Ishikawa (cell line): ENCODE measurements at regions not wholly inside any gene's neighbourhood (a gene's known extent, or its start where the extent isn't known, plus 50 kb on each side); places are given as distances from the start of the nearest gene placed in this dataset.

Source experiments
- CEBPB ChIP-seq: IDR thresholded peaks from 2 replicates; pipeline ENCODE4 v1.6.1; 2012
- CREB1 ChIP-seq: IDR thresholded peaks from 2 replicates; pipeline ENCODE4 v1.6.1; 2012; ENCODE audit warnings: low read depth
- EGR1 ChIP-seq: IDR thresholded peaks from 2 replicates; pipeline ENCODE4 v1.6.1; 2012
- EP300 ChIP-seq: IDR thresholded peaks from 2 replicates; pipeline ENCODE4 v1.6.1; 2012; ENCODE audit warnings: borderline replicate concordance
- FOXM1 ChIP-seq: IDR thresholded peaks from 2 replicates; pipeline ENCODE4 v1.6.1; 2012; ENCODE audit warnings: low read depth, borderline replicate concordance
- NFIC ChIP-seq: IDR thresholded peaks from 2 replicates; pipeline ENCODE4 v1.6.1; 2012
- RAD21 ChIP-seq: IDR thresholded peaks from 2 replicates; pipeline ENCODE4 v1.6.1; 2012; ENCODE audit warnings: low read depth
- TAF1 ChIP-seq: IDR thresholded peaks from 2 replicates; pipeline ENCODE4 v1.6.1; 2012; ENCODE audit warnings: low read depth, mild to moderate bottlenecking
- TCF12 ChIP-seq: IDR thresholded peaks from 2 replicates; pipeline ENCODE4 v1.6.1; 2012; ENCODE audit warnings: low read depth
- TEAD4 ChIP-seq: IDR thresholded peaks from 2 replicates; pipeline ENCODE4 v1.6.1; 2012
- YY1 ChIP-seq: IDR thresholded peaks from 2 replicates; pipeline ENCODE4 v1.6.1; 2012; ENCODE audit warnings: low read depth
- ZBTB7A ChIP-seq: IDR thresholded peaks from 2 replicates; pipeline ENCODE4 v1.6.1; 2012; ENCODE audit warnings: low read depth
- TF ChIP-seq, protein P1 (sequence below): IDR thresholded peaks from 2 replicates; pipeline ENCODE4 v1.6.1; 2012
- TF ChIP-seq, protein P2 (sequence below): IDR thresholded peaks from 2 replicates; pipeline ENCODE4 v1.6.1; 2012
- TF ChIP-seq, protein P3 (sequence below): IDR thresholded peaks from 2 replicates; pipeline ENCODE4 v1.6.1; 2012; ENCODE audit warnings: low read depth, mild to moderate bottlenecking

DNA sequence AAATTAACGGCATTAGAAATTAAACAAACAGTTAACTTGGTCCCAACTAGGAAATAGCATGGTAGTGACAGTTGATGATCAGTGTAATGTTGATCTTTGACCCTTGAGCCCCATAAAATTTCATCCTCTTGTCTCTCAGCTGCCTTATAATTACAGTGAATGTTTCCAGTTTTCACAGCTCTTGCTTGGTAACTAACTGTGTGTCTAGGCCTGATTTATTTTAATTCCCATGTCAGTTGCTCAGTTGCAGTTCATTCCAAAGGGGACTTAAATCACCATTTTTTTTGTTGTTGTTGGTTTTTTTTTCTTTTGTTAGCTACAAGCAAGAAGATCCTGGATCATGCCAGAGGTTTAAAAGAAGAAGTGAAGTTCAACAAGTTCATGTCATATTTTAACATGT, 1883.7 kb upstream of the FLRT2 start:
- TF ChIP-seq TAF1, result no peak
- no peak for TF ChIP-seq EGR1
- no peak for TF ChIP-seq TEAD4
- TF ChIP-seq CEBPB, result no peak
- no peak for TF ChIP-seq FOXM1
- no peak for TF ChIP-seq RAD21
- TF ChIP-seq YY1, result no peak
- TF ChIP-seq, protein P1, sequence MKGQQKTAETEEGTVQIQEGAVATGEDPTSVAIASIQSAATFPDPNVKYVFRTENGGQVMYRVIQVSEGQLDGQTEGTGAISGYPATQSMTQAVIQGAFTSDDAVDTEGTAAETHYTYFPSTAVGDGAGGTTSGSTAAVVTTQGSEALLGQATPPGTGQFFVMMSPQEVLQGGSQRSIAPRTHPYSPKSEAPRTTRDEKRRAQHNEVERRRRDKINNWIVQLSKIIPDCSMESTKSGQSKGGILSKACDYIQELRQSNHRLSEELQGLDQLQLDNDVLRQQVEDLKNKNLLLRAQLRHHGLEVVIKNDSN, result no peak
- TF ChIP-seq NFIC, result no peak
- TF ChIP-seq, protein P2, sequence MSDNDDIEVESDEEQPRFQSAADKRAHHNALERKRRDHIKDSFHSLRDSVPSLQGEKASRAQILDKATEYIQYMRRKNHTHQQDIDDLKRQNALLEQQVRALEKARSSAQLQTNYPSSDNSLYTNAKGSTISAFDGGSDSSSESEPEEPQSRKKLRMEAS, result no peak
- TF ChIP-seq, protein P3, sequence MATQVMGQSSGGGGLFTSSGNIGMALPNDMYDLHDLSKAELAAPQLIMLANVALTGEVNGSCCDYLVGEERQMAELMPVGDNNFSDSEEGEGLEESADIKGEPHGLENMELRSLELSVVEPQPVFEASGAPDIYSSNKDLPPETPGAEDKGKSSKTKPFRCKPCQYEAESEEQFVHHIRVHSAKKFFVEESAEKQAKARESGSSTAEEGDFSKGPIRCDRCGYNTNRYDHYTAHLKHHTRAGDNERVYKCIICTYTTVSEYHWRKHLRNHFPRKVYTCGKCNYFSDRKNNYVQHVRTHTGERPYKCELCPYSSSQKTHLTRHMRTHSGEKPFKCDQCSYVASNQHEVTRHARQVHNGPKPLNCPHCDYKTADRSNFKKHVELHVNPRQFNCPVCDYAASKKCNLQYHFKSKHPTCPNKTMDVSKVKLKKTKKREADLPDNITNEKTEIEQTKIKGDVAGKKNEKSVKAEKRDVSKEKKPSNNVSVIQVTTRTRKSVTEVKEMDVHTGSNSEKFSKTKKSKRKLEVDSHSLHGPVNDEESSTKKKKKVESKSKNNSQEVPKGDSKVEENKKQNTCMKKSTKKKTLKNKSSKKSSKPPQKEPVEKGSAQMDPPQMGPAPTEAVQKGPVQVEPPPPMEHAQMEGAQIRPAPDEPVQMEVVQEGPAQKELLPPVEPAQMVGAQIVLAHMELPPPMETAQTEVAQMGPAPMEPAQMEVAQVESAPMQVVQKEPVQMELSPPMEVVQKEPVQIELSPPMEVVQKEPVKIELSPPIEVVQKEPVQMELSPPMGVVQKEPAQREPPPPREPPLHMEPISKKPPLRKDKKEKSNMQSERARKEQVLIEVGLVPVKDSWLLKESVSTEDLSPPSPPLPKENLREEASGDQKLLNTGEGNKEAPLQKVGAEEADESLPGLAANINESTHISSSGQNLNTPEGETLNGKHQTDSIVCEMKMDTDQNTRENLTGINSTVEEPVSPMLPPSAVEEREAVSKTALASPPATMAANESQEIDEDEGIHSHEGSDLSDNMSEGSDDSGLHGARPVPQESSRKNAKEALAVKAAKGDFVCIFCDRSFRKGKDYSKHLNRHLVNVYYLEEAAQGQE, result no peak
- TF ChIP-seq CREB1, result no peak

DNA sequence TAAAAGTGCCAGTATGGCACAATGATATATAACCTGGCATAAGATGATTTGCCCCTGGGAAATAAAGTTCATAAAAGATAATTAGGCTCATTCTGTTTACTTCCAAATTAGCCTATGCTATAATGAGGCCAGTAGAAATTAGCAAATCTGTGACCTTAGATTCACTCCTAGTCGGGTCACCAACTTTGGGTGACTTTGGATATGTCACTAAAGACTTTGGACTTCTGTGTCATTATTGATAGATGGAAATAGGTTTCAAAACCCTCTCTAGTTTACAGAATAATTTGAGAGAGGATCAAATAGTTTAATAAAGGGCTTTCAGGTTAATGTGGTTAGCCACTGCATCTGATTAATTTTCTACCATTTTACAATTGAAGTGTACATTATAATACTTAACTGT, 1869.3 kb upstream of the FLRT2 start:
- no peak for TF ChIP-seq CREB1

DNA sequence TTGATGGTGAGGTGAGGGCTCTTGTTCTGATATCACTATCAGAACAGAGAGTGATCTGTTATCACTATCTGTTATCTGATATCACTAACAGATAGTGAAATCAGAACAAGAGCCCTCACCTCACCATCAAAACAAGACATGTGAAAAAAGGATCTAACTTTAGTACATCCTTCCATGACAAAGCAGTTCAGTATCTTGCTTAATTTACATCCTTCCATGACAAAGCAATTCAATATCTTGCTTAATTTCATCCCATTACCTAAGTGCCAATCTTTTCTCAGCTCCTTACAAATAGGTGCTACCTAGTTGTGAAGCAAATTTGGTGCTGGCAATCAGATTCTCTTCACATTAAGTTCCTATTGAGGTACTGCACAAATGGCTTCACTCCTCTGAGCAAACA, 1865.6 kb upstream of the FLRT2 start:
- TF ChIP-seq FOXM1 (no peak), YY1 (no peak), TAF1 (no peak), EP300 (no peak)

DNA sequence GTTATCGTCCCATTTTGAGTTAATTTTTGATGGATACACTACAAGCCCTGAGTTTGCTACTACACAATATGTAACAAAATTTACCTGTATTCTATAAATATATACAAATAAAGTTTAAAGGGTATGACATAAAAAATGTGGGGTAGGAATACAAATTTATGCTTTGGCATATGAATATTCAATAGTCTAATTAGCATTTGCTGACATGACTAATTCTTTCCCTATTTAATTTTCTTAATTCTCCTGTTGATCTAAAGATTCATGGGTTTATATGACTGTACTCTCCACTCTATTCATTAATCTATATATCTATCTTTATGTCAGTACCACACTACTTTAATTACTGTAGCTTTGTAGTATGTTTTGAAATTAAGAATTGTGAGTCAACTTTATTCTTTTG, 1840.7 kb upstream of the FLRT2 start:
- TF ChIP-seq YY1 (no peak), EGR1 (no peak), NFIC (no peak), RAD21 (no peak), EP300 (no peak), TAF1 (no peak), CEBPB (no peak), TCF12 (no peak), CREB1 (no peak), ZBTB7A (no peak), TEAD4 (no peak), FOXM1 (no peak)
- TF ChIP-seq, protein P1, result no peak
- TF ChIP-seq, protein P3, result no peak

DNA sequence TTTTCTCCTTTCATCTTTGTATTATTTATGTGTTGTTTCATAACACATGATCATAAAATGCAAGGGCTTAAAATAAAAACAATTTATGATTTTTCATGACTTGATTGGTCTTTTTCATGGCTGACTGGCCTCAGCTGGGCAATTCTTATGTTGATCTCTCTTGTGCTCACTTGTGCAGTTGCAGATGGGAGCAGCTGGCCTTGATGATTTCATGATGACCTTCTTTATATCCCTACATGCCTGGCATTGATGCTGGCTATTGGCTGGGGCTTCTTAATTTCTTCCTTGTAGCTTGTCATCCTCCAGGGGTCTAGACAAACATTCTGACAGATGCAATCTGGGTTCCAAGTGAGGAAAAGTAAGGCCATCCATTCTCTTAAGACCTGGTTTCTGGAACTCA, 1832.8 kb upstream of the FLRT2 start:
- no peak for TF ChIP-seq CEBPB
- no peak for TF ChIP-seq ZBTB7A
- no peak for TF ChIP-seq EP300
- no peak for TF ChIP-seq RAD21

DNA sequence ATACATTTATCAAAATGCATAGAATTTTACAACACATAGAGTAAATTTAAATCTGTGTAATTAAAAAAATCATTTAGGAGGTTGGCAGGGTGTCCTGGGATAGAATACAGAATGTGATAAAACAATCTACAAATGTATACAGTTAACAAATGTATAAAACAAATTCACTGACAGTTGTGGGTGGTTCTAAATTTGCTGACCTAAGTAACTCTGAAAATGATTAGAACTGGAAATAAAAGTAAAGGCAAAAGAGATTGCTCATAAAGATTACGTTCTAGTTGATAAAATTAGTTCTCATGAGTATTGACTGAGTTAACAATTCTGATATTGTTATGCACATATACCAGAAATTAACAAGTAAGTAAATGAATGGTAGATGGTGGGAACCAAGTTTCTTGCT, 1827.3 kb upstream of the FLRT2 start:
- TF ChIP-seq NFIC (no peak), ZBTB7A (no peak), TEAD4 (no peak), RAD21 (no peak), TCF12 (no peak), FOXM1 (no peak), EP300 (no peak), CEBPB (no peak), YY1 (no peak), EGR1 (no peak), CREB1 (no peak)
- TF ChIP-seq, protein P3, result no peak
- TF ChIP-seq, protein P1, result no peak
- TF ChIP-seq, protein P2, result no peak
